ENCODE measurements at regions not wholly inside any gene's neighbourhood (a gene's known extent, or its start where the extent isn't known, plus 50 kb on each side); places are given as distances from the start of the nearest gene placed in this dataset.

DNA sequence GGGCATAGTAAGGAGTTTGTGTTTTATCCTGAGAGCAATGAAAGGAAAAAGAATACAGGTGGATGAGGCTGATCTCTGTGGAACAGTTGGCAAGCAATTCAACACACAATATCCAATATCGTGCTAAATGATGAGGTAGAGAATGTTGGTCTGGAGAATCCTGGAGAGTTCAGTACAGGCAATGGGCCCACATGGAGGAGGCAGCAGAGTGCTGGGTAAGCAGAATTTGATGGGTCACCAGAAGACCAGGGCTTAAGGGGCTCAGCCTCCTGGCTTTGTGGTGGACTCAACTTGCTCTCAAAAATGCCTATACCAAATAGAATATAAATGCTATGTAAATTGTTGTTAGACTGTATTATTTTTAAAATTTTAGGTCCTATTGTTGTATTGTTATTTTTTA is 271.5 kb upstream of the JARID2 start:
- Histone ChIP-seq H3K4me3 (ENCODE audit: low read depth, low read length) (no peak overlapping the region), H3K36me3 (ENCODE audit: control insufficient read depth, insufficient read depth, low read length) (no peaks in the 10 kb centered on the region), H3K27me3 (ENCODE audit: control insufficient read depth, insufficient read depth, low read length) (no peaks in the 10 kb centered on the region)
- TF ChIP-seq, protein P1, sequence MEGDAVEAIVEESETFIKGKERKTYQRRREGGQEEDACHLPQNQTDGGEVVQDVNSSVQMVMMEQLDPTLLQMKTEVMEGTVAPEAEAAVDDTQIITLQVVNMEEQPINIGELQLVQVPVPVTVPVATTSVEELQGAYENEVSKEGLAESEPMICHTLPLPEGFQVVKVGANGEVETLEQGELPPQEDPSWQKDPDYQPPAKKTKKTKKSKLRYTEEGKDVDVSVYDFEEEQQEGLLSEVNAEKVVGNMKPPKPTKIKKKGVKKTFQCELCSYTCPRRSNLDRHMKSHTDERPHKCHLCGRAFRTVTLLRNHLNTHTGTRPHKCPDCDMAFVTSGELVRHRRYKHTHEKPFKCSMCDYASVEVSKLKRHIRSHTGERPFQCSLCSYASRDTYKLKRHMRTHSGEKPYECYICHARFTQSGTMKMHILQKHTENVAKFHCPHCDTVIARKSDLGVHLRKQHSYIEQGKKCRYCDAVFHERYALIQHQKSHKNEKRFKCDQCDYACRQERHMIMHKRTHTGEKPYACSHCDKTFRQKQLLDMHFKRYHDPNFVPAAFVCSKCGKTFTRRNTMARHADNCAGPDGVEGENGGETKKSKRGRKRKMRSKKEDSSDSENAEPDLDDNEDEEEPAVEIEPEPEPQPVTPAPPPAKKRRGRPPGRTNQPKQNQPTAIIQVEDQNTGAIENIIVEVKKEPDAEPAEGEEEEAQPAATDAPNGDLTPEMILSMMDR (IDR thresholded peaks at IDR 0.05; ENCODE audit: insufficient read depth, low read length, poor library complexity, severe bottlenecking): no peak
- no peak for DNase-seq (ENCODE audit: low read depth)

DNA sequence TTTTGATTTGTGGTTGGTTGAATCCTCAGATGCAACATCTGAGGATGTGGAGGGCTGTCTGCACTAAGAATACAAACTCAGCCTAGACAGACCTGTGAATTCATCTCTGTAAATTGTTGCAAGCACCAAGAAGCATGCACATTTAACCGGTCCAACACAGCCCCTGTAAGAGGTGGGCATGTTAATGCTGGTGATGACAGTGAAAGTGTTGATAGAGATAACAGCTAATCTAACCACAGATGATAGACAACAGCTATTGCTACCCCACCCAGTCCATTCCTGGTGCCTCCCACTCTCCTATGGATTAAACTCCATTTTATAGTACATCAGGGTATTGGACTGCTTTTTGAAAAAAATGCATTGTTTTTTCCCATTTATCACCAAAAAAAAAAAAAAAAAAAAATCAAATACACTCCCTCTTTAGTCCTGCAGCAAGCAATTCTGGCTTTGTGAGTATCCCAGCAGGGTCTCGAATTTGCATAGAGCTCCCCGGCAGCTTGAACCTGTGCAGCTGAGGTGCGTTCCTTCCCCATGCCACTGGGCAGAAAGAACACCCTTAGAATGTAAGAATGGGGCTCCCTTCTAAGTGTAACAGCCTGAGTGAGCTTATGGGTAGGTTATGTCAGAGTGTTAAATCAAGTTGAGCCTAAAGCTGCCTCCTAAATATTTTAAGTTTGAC is 270.9 kb upstream of the JARID2 start:
- TF ChIP-seq, protein P1 (IDR thresholded peaks at IDR 0.05; ENCODE audit: insufficient read depth, low read length, poor library complexity, severe bottlenecking): no peak
- DNase-seq (ENCODE audit: low read depth): no peak
- Histone ChIP-seq H3K36me3 (ENCODE audit: control insufficient read depth, insufficient read depth, low read length) (no peaks in the 10 kb centered on the region), H3K27me3 (ENCODE audit: control insufficient read depth, insufficient read depth, low read length) (no peaks in the 10 kb centered on the region), H3K4me3 (ENCODE audit: low read depth, low read length) (no peak overlapping the region)

DNA sequence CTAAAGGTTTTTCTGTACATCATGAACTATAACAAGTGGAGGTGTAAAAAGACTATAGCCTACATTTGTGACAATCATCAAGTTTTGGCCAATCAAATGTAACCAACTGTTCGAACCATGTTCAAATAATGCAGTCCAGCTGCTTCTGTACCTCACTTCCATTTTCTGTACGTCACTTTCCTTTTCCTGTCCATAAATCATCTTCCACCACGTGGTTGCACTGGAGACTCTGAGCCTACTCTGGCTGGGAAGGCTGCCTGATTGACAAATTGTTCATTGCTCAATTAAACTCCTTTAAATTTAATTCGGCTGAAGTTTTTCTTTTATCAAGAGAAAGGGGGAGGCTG is 270.4 kb upstream of the JARID2 start:
- H3K36me3 ChIP-seq (ENCODE audit: control insufficient read depth, insufficient read depth, low read length): no peaks in the 10 kb centered on the region
- H3K4me3 ChIP-seq (ENCODE audit: low read depth, low read length): no peak overlapping the region
- no peak for DNase-seq (ENCODE audit: low read depth)
- no peaks in the 10 kb centered on the region for H3K27me3 ChIP-seq (ENCODE audit: control insufficient read depth, insufficient read depth, low read length)
- TF ChIP-seq, protein P1 (IDR thresholded peaks at IDR 0.05; ENCODE audit: insufficient read depth, low read length, poor library complexity, severe bottlenecking): no peak

DNA sequence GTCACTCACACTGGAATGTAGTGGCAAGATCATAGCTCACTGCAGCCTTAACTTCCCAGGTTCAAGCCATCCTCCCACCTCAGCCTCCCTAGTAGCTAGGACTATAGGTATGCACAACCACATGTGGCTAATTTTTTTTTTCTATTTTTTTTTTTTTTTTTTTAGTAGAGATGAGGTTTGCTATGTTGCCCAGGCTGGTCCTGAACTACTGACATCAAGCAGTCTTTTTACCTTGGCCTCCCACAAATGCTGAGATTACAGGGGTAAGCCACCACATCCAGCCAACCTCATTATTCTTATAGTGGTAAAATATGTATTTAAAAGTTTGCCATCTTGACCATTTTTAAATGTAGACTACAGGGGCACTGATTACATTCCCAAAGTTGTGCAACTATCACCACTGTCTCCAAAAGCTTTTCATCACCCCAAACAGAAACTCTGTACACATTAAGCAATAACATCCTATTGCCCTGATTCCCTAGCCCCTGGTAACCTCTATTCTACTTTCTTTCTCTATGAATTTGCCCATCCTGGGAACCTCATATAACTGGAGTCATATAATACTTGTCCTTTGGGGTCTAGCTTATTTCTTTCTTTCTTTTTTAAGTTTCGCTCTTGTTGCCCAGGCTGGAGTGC is 268.0 kb upstream of the JARID2 start:
- Histone ChIP-seq H3K36me3 (ENCODE audit: control insufficient read depth, insufficient read depth, low read length) (no peaks in the 10 kb centered on the region), H3K27me3 (ENCODE audit: control insufficient read depth, insufficient read depth, low read length) (no peaks in the 10 kb centered on the region), H3K4me3 (ENCODE audit: low read depth, low read length) (no peak overlapping the region)
- TF ChIP-seq, protein P1 (IDR thresholded peaks at IDR 0.05; ENCODE audit: insufficient read depth, low read length, poor library complexity, severe bottlenecking): no peak
- DNase-seq (ENCODE audit: low read depth): no peak

DNA sequence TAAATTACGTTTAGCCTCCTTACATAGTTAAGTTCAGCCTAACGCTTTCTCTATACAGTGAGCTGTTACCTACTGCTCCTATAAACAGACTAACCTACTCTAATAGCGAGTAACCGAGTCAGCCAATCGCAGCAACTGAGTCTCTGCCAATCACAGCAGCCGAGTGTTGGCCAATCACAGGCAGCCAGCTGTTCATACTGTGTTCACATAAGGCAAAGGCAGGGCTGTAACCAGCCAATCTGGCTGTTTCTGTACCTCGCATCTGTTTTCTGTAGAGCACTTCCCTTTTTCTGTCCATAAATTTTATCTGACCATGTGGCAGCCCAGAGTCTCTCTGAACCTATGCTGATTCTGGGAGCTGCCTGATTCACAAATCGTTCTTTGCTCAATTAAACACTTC is 263.9 kb upstream of the JARID2 start:
- DNase-seq (ENCODE audit: low read depth): no peak
- Histone ChIP-seq H3K4me3 (ENCODE audit: low read depth, low read length) (no peak overlapping the region), H3K27me3 (ENCODE audit: control insufficient read depth, insufficient read depth, low read length) (no peaks in the 10 kb centered on the region), H3K36me3 (ENCODE audit: control insufficient read depth, insufficient read depth, low read length) (no peaks in the 10 kb centered on the region)
- TF ChIP-seq, protein P1 (IDR thresholded peaks at IDR 0.05; ENCODE audit: insufficient read depth, low read length, poor library complexity, severe bottlenecking): no peak
